HuH-7 (cell line): ENCODE measurements at regions not wholly inside any gene's neighbourhood (a gene's known extent, or its start where the extent isn't known, plus 50 kb on each side); places are given as distances from the start of the nearest gene placed in this dataset.
"Not testable (repeated sequence)": the region's sequence is repeated elsewhere in the genome, so short reads cannot be mapped to it uniquely, and the experiment has no call there.

Source experiments
- DNase-seq: peaks from one replicate; pipeline ENCODE4 v3.0.0; 2011; ENCODE audit warnings: low spot score

DNA sequence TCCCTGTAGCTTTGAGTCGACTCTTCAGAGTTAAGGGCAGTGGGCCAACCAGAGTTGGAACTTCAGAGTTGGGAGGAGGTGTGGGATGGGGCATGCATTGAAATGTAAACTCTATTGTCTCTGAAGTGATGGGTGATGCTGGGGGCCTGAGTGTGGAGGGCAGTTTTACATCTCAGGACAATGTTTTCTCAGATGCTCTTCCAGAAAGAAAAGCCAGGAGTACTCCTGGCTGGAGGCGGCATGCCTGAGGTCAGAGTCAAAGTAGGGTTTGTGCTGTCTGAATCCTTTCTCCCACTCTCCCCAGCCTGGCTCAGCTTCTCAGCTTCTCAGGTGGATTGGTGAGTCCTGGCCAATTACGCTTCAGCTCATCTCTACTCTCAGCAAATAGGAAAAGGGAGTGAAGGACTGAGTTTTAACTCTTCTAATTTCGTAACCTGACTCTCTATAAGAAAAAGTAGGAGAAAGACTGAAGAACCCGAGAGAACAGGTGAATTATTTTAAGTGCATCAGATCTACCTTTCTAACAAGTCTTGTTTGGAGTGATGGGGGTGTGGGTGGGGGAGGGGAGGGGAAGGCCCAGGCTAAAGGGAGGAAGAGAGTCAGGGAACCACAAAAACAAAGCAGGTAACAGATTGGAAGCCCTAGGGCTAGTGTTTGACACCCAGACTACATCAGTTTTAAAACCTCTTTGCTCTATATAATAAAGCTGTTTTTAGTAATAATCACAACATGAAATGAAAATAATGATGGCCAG lies 107.5 kb upstream of the PELI1 start:
- DNase-seq = no peak

- not testable (repeated sequence) for DNase-seq
These were observed 108.2 kb upstream of the PELI1 start for GRCh38 chr2:64252251-64252978.

- not testable (repeated sequence) for DNase-seq
These were observed 109.2 kb upstream of the PELI1 start for GRCh38 chr2:64253421-64253820.

- no peak for DNase-seq
These were observed 114.3 kb upstream of the PELI1 start for GRCh38 chr2:64258566-64258965.

DNA sequence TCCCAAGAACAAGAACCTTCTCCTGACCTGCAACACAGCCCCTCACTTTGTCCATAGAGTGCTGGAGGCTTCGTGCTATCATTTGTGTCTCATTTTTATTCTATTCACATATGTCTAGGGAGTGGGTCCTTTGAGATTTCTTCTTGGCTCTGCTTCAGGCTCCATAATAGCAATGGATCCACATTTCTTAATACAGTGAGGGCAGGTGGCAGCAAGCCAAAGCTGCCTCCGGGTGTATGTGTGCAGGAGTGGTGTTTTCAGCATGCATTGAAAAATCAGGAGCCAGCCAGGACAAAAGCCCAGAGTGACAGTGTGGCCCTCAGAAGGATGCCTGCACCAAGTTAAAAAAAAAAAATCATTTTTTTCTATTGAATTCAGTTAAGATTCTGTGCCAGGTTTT lies 115.1 kb upstream of the PELI1 start:
- DNase-seq = no peak

GRCh38 chr2:64260093-64260803 lies 116.0 kb upstream of the PELI1 start:
- no peak for DNase-seq

DNA sequence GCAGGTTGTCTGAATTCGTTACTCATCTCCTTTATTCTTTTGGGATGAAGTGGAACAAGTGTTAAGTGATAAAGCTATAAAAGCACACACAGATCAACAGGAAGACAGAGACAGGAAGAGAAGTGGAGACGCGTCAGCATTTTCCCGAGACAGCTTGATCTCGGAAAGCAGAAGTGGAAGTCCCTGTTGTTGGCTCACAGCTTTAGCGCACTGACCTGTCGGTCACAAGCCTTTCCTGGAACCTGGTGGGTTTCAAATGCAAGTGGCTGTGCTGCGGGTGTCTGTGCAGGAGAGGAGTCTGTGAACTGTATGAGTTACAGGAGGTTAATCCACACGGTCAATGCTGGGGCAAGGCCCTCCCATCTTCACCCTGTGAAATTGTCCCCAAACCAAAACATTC lies 116.6 kb upstream of the PELI1 start:
- DNase-seq = no peak

DNA sequence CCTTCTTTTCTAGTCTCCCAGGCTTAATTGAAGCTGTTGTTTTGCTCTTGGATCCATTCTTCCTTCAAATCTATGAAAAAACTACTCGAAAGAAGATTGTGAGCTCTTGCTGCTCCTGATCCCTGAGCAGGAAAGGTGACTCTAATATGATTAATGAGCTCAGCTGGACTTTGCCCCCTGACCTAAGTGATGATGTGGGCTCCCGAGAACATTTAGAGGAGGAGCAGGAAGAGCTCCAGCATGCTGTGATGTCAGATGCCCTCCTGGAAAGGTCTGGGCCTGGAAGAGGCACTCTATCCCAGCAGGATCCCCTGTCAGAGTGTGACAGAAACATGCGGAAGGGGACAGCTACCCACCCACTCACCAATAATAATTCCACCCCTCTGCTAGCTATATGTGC lies 117.9 kb upstream of the PELI1 start:
- peak; percentile 44 for DNase-seq

DNA sequence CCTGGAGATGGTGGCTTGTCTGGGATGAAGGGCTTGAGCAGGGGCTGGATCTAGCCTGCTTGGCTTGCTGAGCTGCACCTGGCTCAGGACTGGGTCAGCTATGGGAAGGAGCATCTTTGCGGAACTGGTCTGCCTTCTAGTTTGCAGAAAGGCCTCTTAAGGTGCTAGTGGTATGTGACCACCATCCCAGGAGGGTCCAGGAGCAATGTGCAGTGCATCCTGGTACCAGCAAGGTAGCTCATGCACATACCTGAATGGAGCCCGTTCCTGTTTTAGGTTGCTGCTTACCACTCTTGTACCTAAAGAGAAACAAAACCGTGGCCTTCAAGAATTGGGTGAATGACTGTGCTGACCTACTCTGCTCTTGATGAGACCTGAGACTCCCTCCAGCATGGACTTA lies 118.6 kb upstream of the PELI1 start:
- no peak for DNase-seq

DNA sequence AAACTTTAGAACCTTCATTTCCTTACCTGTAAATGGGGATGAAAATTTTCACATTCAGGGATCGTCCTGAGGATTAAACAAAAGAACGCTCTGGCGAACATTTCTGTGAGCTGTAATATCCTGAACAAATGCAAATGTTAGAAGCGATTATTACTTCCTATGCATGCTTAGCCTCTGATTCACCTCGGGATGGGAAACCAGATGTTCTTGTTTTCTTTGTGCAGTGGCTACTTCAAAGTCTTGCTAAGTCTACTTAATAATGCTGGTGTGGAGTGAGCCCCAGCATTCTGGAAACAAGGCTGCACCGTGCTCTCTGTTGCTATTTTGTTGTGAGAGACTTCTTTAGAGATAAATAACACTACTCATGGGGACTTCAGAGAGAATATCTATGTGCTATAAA lies 119.1 kb upstream of the PELI1 start:
- no peak for DNase-seq

DNA sequence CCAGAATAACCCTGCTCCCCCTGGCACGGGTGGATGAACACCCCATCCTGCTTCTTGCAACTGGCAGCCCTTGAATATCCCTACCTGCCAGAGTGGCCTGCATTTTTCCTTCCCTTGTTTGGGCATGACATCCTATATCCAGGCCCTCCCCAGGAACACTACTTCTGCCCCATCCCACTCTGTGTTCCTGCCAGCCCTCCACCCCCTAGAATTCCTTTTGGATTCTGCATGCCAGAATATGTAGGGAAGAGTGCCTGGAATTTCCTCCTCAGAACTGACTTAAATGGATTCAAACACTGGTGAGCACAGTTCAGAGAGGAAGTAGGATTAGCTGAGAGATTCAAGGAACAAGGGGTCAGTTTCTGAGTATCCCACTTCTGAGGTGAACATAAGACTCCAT lies 123.5 kb upstream of the PELI1 start:
- no peak for DNase-seq

GRCh38 chr2:64268330-64269048 lies 124.3 kb upstream of the PELI1 start:
- DNase-seq = no peak

DNA sequence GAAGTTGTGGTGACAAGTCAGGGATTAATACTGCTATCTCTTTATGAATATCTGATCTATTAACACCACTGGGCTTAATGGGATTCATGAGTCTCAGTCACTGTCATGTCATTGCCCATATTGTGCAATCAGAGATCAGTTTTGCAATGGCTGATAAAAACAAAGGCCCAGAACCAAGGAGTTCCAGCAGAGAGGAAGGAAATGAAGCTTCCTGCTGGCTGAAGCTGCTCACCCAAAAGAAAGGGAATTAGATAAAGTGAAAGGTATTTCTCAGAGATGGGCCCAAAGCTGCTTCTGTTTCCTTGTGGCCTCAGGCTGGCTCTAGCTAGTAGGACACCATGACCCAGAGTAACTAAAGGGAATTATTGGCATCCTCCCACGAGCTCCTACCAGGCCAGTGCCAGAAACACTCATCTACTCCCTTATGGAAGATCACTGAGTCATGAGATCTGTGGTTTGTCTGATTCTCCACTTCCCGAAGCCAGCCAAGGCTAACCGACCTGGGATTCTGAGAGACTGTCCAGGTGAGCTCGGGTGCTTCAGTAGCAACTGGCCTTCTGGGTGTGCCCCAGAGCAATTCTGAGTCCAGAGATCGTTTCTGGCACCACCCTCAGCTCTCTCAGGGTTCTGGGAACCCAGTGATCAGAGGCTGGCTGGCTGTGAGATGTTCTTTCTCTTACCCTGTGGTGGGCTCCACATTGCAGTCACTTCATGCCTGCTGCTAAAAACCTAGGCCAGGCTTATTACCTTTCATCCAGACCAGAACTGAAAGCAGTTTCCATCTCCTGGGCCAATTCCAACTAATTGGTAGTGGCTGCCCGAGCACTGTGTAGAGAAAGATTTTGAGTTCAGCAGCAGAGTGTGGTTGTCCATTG lies 129.5 kb upstream of the PELI1 start:
- DNase-seq = no peak

GRCh38 chr2:64274399-64275173 lies 130.4 kb upstream of the PELI1 start:
- no peak for DNase-seq

DNA sequence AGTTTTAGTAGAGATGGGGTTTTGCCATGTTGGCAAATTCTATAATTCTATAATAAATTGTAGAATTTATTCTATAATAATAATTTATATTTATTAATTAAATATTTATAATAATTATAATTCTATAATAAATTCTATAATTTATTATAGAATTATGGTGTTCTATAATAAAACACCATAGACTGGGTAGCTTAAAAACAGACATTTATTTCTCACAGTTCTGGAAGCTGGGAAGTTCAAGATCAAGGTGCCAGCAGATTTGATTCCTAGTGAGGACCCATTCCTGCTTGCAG lies 130.9 kb upstream of the PELI1 start:
- no peak for DNase-seq

DNA sequence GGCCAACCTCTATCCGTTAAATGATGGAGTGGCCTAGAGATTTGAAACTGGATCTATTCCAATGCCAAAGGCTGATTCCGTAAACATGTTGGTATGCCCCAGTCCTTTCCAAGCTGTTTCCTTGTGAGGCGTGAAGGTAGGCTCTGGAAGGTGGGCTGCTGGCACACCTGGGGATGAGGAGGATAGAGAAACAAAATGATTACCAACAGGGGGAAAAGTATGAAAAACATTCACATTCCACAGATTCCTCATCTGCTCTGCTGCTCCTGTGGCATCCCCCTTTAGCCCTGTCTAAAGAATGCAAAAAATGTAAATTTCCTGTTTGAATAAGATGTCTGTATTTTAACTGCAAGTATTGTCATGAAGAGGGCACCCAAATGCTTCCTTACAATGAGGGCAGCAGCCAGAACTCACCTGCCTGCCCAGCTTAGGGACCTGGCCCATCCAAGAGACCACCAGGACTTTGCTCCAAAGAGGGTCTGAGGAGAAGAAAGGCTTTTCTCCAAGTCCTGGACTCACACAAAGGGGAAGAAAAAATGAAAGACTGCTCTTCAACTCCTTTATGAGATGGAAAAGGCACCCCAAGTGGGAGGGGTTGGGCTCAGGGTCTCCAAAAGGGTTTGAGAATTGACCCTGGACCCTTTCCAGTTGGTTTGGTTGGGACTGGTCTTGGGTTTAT lies 132.3 kb upstream of the PELI1 start:
- DNase-seq = no peak

- no peak for DNase-seq
These were observed 133.1 kb upstream of the PELI1 start for GRCh38 chr2:64277101-64277849.

DNA sequence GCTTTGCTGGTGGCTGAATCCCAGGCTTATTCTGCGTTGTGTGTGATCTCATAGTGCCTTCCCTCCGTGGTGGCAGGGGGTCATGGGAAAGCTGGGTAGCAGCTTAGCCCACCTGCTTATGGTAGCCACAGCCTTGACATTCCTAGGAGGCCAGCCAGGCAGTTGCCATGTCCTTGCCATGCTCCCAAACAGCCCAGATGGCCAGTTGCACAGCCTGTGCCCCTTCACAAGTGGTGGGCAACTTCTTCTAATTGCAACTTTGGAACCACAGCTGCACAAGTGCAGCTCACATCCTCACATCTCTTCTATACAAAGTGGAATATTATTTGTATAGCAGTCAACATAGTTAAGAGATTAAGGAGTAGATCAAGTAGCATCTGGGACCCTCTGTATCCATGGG lies 136.6 kb upstream of the PELI1 start:
- DNase-seq = not testable (repeated sequence)

GRCh38 chr2:64283006-64283570 lies 138.9 kb upstream of the PELI1 start:
- no peak for DNase-seq
